DND-41 (cell line): ENCODE measurements at regions not wholly inside any gene's neighbourhood (a gene's known extent, or its start where the extent isn't known, plus 50 kb on each side); places are given as distances from the start of the nearest gene placed in this dataset.
A peak's percentile ranks its signal among the peaks of the same experiment; 100 is the strongest.

ENCODE experiments used
- ATAC-seq: fragments of 200-7000 bp; cut with Tn5 transposase; 3 replicates; pipeline ENCODE4 v1.9.1; 2021; ENCODE audit warnings: low read depth; ENCODE audit not compliant: insufficient read depth
- DNase-seq: peaks from one replicate; pipeline ENCODE4 v3.0.0-alpha.2; 2020
- H2AFZ ChIP-seq: 2 replicates; pipeline ENCODE4 v1.6.0; 2012; ENCODE audit warnings: low read depth, low read length
- H3K27ac ChIP-seq: 2 replicates; pipeline ENCODE4 v1.5.1; 2012; ENCODE audit warnings: low read length, inconsistent platforms
- H3K27me3 ChIP-seq: fragments of 200-600 bp; sonication (generic); 2 replicates; pipeline ENCODE4 v1.6.0; 2012; ENCODE audit warnings: low read length, mild to moderate bottlenecking, inconsistent platforms; ENCODE audit not compliant: insufficient read depth, poor library complexity
- H3K36me3 ChIP-seq: 2 replicates; pipeline ENCODE4 v1.5.1; 2012; ENCODE audit warnings: low read length, inconsistent platforms; ENCODE audit not compliant: insufficient read depth
- H3K4me1 ChIP-seq: 2 replicates; pipeline ENCODE4 v1.5.1; 2012; ENCODE audit warnings: mild to moderate bottlenecking, low read length; ENCODE audit not compliant: insufficient read depth
- H3K4me2 ChIP-seq: 2 replicates; pipeline ENCODE4 v1.6.0; 2012; ENCODE audit warnings: mild to moderate bottlenecking, moderate library complexity, low read length, inconsistent platforms; ENCODE audit not compliant: insufficient read depth
- H3K4me3 ChIP-seq, 2 experiments: fragments of 200-600 bp in 1 of 2; shearing (Covaris generic) in 1 of 2; 2 replicates each; pipeline ENCODE4 v1.5.1; 2012 to 2016; ENCODE audit warnings: inconsistent platforms in 2 of 2, low read length in 2 of 2, mild to moderate bottlenecking in 2 of 2, low read depth in 1 of 2, moderate library complexity in 1 of 2
- H3K79me2 ChIP-seq: 2 replicates; pipeline ENCODE4 v1.6.0; 2012; ENCODE audit warnings: low read length, inconsistent platforms; ENCODE audit not compliant: insufficient read depth
- H3K9ac ChIP-seq: 2 replicates; pipeline ENCODE4 v1.6.0; 2012; ENCODE audit warnings: low read depth, mild to moderate bottlenecking, inconsistent platforms, low read length, moderate library complexity
- H3K9me3 ChIP-seq: 2 replicates; pipeline ENCODE4 v1.5.1; 2012; ENCODE audit warnings: low read length, moderate library complexity, mild to moderate bottlenecking, inconsistent platforms; ENCODE audit not compliant: insufficient read depth, severe bottlenecking
- H4K20me1 ChIP-seq: 2 replicates; pipeline ENCODE4 v1.6.0; 2012; ENCODE audit warnings: low read length; ENCODE audit not compliant: insufficient read depth
- EZH2 ChIP-seq: IDR thresholded peaks from 3 replicates; pipeline ENCODE4 v1.6.1; 2012; ENCODE audit warnings: borderline replicate concordance, low read depth, mild to moderate bottlenecking, moderate library complexity, low read length, inconsistent platforms; ENCODE audit not compliant: severe bottlenecking
- TF ChIP-seq, protein P1 (sequence below): IDR thresholded peaks from 2 replicates; pipeline ENCODE4 v1.5.1; 2012; ENCODE audit warnings: borderline replicate concordance, low read length, moderate library complexity, mild to moderate bottlenecking; ENCODE audit not compliant: poor library complexity, severe bottlenecking; ENCODE audit errors: extremely low read depth

DNA sequence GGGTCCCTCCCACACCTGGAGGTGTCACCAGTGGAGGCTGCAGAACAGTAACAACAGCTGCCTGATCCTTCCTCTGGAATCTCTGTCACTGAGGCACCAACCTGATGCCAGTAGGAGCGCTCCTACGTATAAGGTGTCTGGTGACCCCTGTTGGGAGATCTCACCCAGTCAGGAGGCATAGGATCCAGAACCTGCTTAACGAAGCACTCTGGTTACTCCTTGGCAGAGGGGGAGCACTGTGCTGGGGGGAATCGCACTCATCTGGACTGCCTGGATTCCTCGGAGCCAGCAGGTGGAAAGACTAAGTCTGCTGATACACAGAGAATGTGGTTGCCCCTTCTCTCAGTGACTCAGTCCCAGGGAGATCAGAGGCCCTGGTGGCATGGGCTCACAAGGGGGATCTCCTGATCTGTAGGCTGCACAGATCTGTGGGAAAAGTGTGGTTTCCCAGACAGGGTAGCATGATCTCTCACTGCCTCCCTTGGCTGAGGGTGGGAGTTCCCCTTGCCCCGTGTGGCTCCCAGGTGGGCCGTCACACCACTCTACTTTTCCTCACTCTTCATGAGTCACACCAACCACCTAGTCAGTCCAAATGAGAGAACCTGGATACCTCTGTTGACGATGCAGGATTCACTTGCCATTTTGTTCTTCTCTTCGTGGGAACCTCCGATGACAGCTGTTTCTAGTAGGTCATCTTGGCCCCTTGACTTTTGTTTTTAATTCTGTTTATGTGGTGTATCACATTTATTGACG is 305.9 kb downstream of the IDS start:
- DNase-seq (no peak), ATAC-seq (peak; percentile 52; the same call in 2 of the 3 replicates)
- H4K20me1 ChIP-seq = no peaks in the 10 kb centered on the region
- no peak overlapping the region for H3K27ac ChIP-seq
- H3K27me3 ChIP-seq = no peaks in the 10 kb centered on the region
- no peak overlapping the region for H3K4me2 ChIP-seq
- H3K79me2 ChIP-seq = no peaks in the 10 kb centered on the region
- H3K36me3 ChIP-seq = no peaks in the 10 kb centered on the region
- TF ChIP-seq EZH2 = no peak
- TF ChIP-seq, protein P1, sequence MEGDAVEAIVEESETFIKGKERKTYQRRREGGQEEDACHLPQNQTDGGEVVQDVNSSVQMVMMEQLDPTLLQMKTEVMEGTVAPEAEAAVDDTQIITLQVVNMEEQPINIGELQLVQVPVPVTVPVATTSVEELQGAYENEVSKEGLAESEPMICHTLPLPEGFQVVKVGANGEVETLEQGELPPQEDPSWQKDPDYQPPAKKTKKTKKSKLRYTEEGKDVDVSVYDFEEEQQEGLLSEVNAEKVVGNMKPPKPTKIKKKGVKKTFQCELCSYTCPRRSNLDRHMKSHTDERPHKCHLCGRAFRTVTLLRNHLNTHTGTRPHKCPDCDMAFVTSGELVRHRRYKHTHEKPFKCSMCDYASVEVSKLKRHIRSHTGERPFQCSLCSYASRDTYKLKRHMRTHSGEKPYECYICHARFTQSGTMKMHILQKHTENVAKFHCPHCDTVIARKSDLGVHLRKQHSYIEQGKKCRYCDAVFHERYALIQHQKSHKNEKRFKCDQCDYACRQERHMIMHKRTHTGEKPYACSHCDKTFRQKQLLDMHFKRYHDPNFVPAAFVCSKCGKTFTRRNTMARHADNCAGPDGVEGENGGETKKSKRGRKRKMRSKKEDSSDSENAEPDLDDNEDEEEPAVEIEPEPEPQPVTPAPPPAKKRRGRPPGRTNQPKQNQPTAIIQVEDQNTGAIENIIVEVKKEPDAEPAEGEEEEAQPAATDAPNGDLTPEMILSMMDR = no peak
- H3K4me3 ChIP-seq = no peak overlapping the region
- H2AFZ ChIP-seq = no peak overlapping the region
- H3K9me3 ChIP-seq = no peaks in the 10 kb centered on the region
- H3K9ac ChIP-seq = no peak overlapping the region
- H3K4me1 ChIP-seq = no peaks in the 10 kb centered on the region

DNA sequence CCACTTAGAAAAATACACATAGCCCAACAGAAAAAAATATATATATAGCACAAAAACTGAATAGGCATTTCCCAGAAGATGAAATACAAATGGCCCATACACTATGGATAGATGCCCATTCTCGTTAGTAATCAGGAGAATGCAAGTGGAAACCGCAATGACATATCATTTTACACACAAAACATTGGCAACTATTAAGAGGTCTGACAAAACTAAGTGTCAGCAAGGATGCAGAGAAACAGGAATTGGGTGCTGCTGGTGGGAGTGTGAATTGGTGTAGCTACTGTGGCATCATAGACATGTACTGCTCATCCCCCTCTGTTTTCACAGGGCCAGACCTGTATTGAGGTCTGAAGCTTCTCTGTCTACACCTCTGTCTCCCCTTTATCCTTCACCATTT is 320.0 kb downstream of the IDS start:
- Histone ChIP-seq H3K27me3 (no peaks in the 10 kb centered on the region), H3K27ac (no peak overlapping the region), H3K79me2 (no peaks in the 10 kb centered on the region), H2AFZ (no peak overlapping the region), H3K9ac (no peak overlapping the region), H3K9me3 (no peaks in the 10 kb centered on the region), H4K20me1 (no peaks in the 10 kb centered on the region), H3K4me2 (no peak overlapping the region), H3K4me1 (no peaks in the 10 kb centered on the region), H3K4me3 (no peak overlapping the region), H3K36me3 (no peaks in the 10 kb centered on the region)
- no peak for ATAC-seq
- TF ChIP-seq, protein P1 = no peak
- no peak for TF ChIP-seq EZH2
- DNase-seq = no peak

DNA sequence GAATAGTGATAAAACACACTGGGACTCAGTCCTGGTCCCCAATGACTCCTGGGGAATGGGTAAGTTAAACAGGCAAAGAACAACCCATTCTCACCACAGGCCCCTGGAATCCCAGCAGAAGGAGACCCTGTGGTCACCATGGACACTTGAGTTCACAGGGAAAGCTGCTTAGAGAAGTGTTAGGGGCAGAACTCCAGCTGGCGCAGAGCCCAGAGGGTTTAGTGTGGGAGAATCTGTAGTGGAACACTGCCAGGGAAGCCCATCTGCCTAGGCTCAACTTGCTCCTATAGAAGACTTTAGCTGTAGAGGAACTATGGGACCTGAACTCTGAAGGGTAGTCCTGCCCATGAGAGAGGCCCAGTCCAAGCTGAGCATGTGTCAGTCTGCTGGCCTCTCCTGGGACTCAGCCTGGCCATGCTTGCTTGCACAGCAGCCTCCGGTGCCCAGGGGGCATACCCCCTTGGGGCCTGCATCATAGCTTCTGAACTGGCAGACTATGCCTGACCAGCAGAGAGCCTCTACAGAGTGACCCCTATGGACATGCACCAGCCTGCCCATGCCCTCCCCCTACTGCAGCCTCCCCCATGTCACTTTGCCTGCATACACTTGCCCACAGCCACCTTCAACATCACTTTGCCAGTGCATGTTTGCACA is 343.5 kb downstream of the IDS start:
- TF ChIP-seq, protein P1 = no peak
- no peak for TF ChIP-seq EZH2
- no peak for ATAC-seq
- Histone ChIP-seq H3K4me3 (no peak overlapping the region), H3K4me2 (no peak overlapping the region), H2AFZ (no peak overlapping the region), H3K79me2 (no peaks in the 10 kb centered on the region), H3K27me3 (no peaks in the 10 kb centered on the region), H3K9ac (no peak overlapping the region), H3K4me1 (no peaks in the 10 kb centered on the region), H3K9me3 (no peaks in the 10 kb centered on the region), H4K20me1 (no peaks in the 10 kb centered on the region), H3K36me3 (no peaks in the 10 kb centered on the region), H3K27ac (no peak overlapping the region)
- DNase-seq = no peak
